ENCODE measurements at regions not wholly inside any gene's neighbourhood (a gene's known extent, or its start where the extent isn't known, plus 50 kb on each side); places are given as distances from the start of the nearest gene placed in this dataset.
"Not testable (repeated sequence)": the region's sequence is repeated elsewhere in the genome, so short reads cannot be mapped to it uniquely, and the experiment has no call there.

- DNase-seq: no peak
These were observed 81.0 kb upstream of the NDUFV2 start for GRCh38 chr18:9021458-9021857.

GRCh38 chr18:9022397-9023155, 79.9 kb upstream of the NDUFV2 start:
- DNase-seq: no peak

GRCh38 chr18:9024031-9024646, 78.4 kb upstream of the NDUFV2 start:
- DNase-seq: not testable (repeated sequence)

GRCh38 chr18:9025091-9025838, 77.2 kb upstream of the NDUFV2 start:
- no peak for DNase-seq

- DNase-seq: no peak
These were observed 73.4 kb upstream of the NDUFV2 start for GRCh38 chr18:9029131-9029530.

GRCh38 chr18:9032519-9032918, 70.0 kb upstream of the NDUFV2 start:
- DNase-seq: no peak

GRCh38 chr18:9038277-9038871, 64.1 kb upstream of the NDUFV2 start:
- DNase-seq: no peak

- DNase-seq: no peak
These were observed 62.9 kb upstream of the NDUFV2 start for GRCh38 chr18:9039441-9040071.

GRCh38 chr18:9042766-9043481, 59.6 kb upstream of the NDUFV2 start:
- DNase-seq: no peak

- no peak for DNase-seq
These were observed 58.9 kb upstream of the NDUFV2 start for GRCh38 chr18:9043581-9043980.

GRCh38 chr18:9047715-9048114, 54.8 kb upstream of the NDUFV2 start:
- no peak for DNase-seq

GRCh38 chr18:9048236-9048635, 54.3 kb upstream of the NDUFV2 start:
- DNase-seq: no peak

- DNase-seq: no peak
These were observed 53.5 kb upstream of the NDUFV2 start for GRCh38 chr18:9048808-9049494.

GRCh38 chr18:9049495-9049809, 53.0 kb upstream of the NDUFV2 start:
- DNase-seq: no peak

GRCh38 chr18:9050628-9051284, 51.7 kb upstream of the NDUFV2 start:
- not testable (repeated sequence) for DNase-seq

Data from hippocampal formation (tissue), 2 donors.